Gastroesophageal sphincter (tissue), 4 donors: ENCODE measurements at regions not wholly inside any gene's neighbourhood (a gene's known extent, or its start where the extent isn't known, plus 50 kb on each side); places are given as distances from the start of the nearest gene placed in this dataset.

Experiments
- ATAC-seq: fragments of 150-250 bp; one replicate; pipeline ENCODE4 v1.9.1; 2016; ENCODE audit warnings: mild to moderate bottlenecking, moderate library complexity
- H3K27ac ChIP-seq, 4 donors: fragments of 200-600 bp; sonication (generic) in 3 of 4; 1 replicate in 3 of 4; 2 replicates in 1 of 4; pipeline ENCODE4 v1.5.1; 2016 to 2019
- H3K27me3 ChIP-seq: fragments of 200-600 bp; sonication (generic); one replicate; pipeline ENCODE4 v1.5.1; 2019
- H3K36me3 ChIP-seq, 2 donors: fragments of 200-600 bp; sonication (generic); one replicate each; pipeline ENCODE4 v1.5.1; 2019; ENCODE audit warnings: control low read depth in 1 of 2
- H3K4me1 ChIP-seq, 3 donors: fragments of 200-600 bp; sonication (generic); 1 replicate in 2 of 3; 2 replicates in 1 of 3; pipeline ENCODE4 v1.5.1; 2016 to 2019; ENCODE audit warnings: control low read depth in 2 of 3
- H3K4me3 ChIP-seq, 2 donors: fragments of 200-600 bp; sonication (generic); one replicate each; pipeline ENCODE4 v1.5.1; 2019; ENCODE audit warnings: mild to moderate bottlenecking in 1 of 2, moderate library complexity in 1 of 2
- H3K9me3 ChIP-seq, 3 donors: fragments of 200-600 bp; sonication (generic); one replicate each; pipeline ENCODE4 v1.5.1; 2017 to 2019; ENCODE audit warnings: control low read depth in 2 of 3
- EP300 ChIP-seq: sonication (generic); formaldehyde crosslinking; IDR thresholded peaks from one replicate; pipeline ENCODE4 v1.6.1; 2017; ENCODE audit warnings: antibody characterized with exemption, mild to moderate bottlenecking
- POLR2A ChIP-seq, 2 donors: fragments of 450-650 bp; IDR thresholded peaks; one replicate each; pipeline ENCODE4 v1.6.1; 2017; ENCODE audit warnings: antibody characterized with exemption in 2 of 2, mild to moderate bottlenecking in 2 of 2, moderate library complexity in 1 of 2
- POLR2AphosphoS5 ChIP-seq: sonication (generic); formaldehyde crosslinking; IDR thresholded peaks from one replicate; pipeline ENCODE4 v1.6.1; 2017; ENCODE audit warnings: antibody characterized with exemption
- WGBS, 2 donors: methylation state at CpG; one replicate each; pipeline ENCODE4 v1.1.5; 2018; ENCODE audit warnings: low coverage in 1 of 2; 5-methylcytosine and 5-hydroxymethylcytosine counted together
- TF ChIP-seq, protein P1 (sequence below), 4 experiments: fragments of 200-600 bp in 2 of 4; fragments of 450-650 bp in 2 of 4; sonication (generic) in 1 of 4; IDR thresholded peaks; one replicate each; pipeline ENCODE4 v1.5.1; 2017 to 2019; ENCODE audit warnings: antibody characterized with exemption in 4 of 4, mild to moderate bottlenecking in 2 of 4, moderate library complexity in 2 of 4

DNA sequence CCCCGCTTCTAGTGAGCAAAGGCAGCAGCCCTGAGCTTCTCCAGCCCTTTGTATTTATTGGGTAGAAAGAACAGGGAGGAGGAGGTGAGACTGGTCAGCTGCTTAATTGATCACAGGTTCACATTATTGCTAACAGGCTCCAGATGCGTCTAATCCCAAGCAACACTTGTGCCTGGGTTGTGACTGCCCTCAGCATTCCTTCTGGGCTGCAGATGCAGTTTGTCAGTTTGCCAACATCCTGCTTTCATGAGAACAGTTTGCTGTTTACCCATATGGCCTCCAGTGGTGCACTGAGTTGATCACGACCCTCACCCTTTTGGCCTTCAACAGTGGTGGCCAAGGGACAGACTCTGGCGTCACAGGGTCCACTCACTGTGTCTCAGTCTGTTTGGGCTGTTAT is 159.5 kb upstream of the ZNF516 start:
- TF ChIP-seq POLR2A (IDR thresholded peaks at IDR 0.05) (no peak), POLR2AphosphoS5 (no peak), EP300 (no peak)
- TF ChIP-seq, protein P1, sequence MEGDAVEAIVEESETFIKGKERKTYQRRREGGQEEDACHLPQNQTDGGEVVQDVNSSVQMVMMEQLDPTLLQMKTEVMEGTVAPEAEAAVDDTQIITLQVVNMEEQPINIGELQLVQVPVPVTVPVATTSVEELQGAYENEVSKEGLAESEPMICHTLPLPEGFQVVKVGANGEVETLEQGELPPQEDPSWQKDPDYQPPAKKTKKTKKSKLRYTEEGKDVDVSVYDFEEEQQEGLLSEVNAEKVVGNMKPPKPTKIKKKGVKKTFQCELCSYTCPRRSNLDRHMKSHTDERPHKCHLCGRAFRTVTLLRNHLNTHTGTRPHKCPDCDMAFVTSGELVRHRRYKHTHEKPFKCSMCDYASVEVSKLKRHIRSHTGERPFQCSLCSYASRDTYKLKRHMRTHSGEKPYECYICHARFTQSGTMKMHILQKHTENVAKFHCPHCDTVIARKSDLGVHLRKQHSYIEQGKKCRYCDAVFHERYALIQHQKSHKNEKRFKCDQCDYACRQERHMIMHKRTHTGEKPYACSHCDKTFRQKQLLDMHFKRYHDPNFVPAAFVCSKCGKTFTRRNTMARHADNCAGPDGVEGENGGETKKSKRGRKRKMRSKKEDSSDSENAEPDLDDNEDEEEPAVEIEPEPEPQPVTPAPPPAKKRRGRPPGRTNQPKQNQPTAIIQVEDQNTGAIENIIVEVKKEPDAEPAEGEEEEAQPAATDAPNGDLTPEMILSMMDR (IDR thresholded peaks at IDR 0.05) = no peak
- WGBS, 2 donors = 56 to 87% methylated on average over 2 to 3 of the region's 4 CpGs
- Histone ChIP-seq H3K9me3 (no peaks in the 10 kb centered on the region), H3K36me3 (no peaks in the 10 kb centered on the region), H3K27ac (no peak overlapping the region), H3K27me3 (peaks cover 35% of the 10 kb centered on the region), H3K4me3 (no peak overlapping the region), H3K4me1 (no peaks in the 10 kb centered on the region)
- no peak for ATAC-seq

DNA sequence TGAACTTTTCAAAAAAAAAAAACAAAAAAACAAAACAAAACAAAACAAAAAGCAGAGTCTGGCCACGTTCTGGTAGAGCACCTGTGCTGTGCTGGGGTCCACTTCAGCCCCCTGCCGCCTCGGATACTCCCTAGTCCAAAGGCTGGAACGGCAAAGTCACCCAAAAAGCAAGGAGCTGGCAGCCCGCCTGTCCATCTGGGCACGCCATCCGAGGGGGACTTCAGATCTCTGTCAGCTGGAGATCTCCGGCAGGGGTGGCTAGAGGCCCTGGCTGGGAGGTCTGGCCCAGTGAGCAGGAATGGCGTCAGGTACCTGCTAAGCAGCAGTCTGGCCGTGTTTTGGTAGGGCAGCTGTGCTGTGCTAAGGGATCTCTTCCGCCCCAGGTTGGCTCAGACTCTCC is 152.3 kb upstream of the ZNF516 start:
- Histone ChIP-seq H3K27ac (no peak overlapping the region), H3K4me1 (no peaks in the 10 kb centered on the region), H3K36me3 (no peaks in the 10 kb centered on the region), H3K9me3 (no peaks in the 10 kb centered on the region), H3K27me3 (peaks cover 9% of the 10 kb centered on the region), H3K4me3 (no peak overlapping the region)
- ATAC-seq = no peak
- TF ChIP-seq, protein P1 (IDR thresholded peaks at IDR 0.05) = no peak
- TF ChIP-seq EP300 (no peak), POLR2A (IDR thresholded peaks at IDR 0.05) (no peak), POLR2AphosphoS5 (no peak)
- WGBS, 2 donors = 80% methylated on average over 8 of the region's 11 CpGs; no CpG with 5 or more reads in 1 of the 2 donors

GRCh38 chr18:76644580-76644979 is 149.5 kb upstream of the ZNF516 start:
- H3K9me3 ChIP-seq = no peaks in the 10 kb centered on the region
- H3K4me3 ChIP-seq = no peak overlapping the region
- no peaks in the 10 kb centered on the region for H3K27me3 ChIP-seq
- 72 to 91% methylated on average over 2 to 4 of the region's 13 CpGs for WGBS, 2 donors
- no peaks in the 10 kb centered on the region for H3K4me1 ChIP-seq
- TF ChIP-seq POLR2A (IDR thresholded peaks at IDR 0.05) (no peak), POLR2AphosphoS5 (no peak), EP300 (no peak)
- TF ChIP-seq, protein P1 (IDR thresholded peaks at IDR 0.05) = no peak
- no peak overlapping the region for H3K27ac ChIP-seq
- no peak for ATAC-seq
- no peaks in the 10 kb centered on the region for H3K36me3 ChIP-seq

- WGBS, 2 donors = 52 to 74% methylated on average over 4 of the region's 6 CpGs
- Histone ChIP-seq H3K36me3 (no peaks in the 10 kb centered on the region), H3K27ac (no peak overlapping the region), H3K9me3 (no peaks in the 10 kb centered on the region), H3K4me1 (no peaks in the 10 kb centered on the region), H3K4me3 (no peak overlapping the region), H3K27me3 (no peaks in the 10 kb centered on the region)
- TF ChIP-seq POLR2AphosphoS5 = no peak
- TF ChIP-seq, protein P1 (IDR thresholded peaks at IDR 0.05) = no peak
- TF ChIP-seq EP300 = no peak
- TF ChIP-seq POLR2A (IDR thresholded peaks at IDR 0.05) = no peak
- ATAC-seq = no peak
Measured at GRCh38 chr18:76643996-76644395, 149.0 kb upstream of the ZNF516 start.

- whole genome bisulfite sequencing, 2 donors = 82 to 92% methylated on average over 2 of the region's 2 CpGs
- ATAC-seq = no peak
- no peak overlapping the region for H3K4me3 ChIP-seq
- no peaks in the 10 kb centered on the region for H3K9me3 ChIP-seq
- no peaks in the 10 kb centered on the region for H3K36me3 ChIP-seq
- H3K4me1 ChIP-seq = no peaks in the 10 kb centered on the region
- H3K27me3 ChIP-seq = no peaks in the 10 kb centered on the region
- no peak overlapping the region for H3K27ac ChIP-seq
- TF ChIP-seq EP300 = no peak
- TF ChIP-seq, protein P1 (IDR thresholded peaks at IDR 0.05) = no peak
- no peak for TF ChIP-seq POLR2A (IDR thresholded peaks at IDR 0.05)
- no peak for TF ChIP-seq POLR2AphosphoS5
Measured at GRCh38 chr18:76643199-76643598, 148.2 kb upstream of the ZNF516 start.
